ENCODE measurements at regions not wholly inside any gene's neighbourhood (a gene's known extent, or its start where the extent isn't known, plus 50 kb on each side); places are given as distances from the start of the nearest gene placed in this dataset.
A peak's percentile ranks its signal among the peaks of the same experiment; 100 is the strongest.

- no peak for TF ChIP-seq CTCF (IDR thresholded peaks at IDR 0.05)
- TF ChIP-seq EZH2phosphoT487 (IDR thresholded peaks at IDR 0.05) = peak; percentile 96
- TF ChIP-seq EZH2 (IDR thresholded peaks at IDR 0.05) = no peak
Observed at GRCh38 chr5:31107091-31107518, 86.4 kb upstream of the CDH6 start.
